GM12874 (cell line): ENCODE measurements at regions not wholly inside any gene's neighbourhood (a gene's known extent, or its start where the extent isn't known, plus 50 kb on each side); places are given as distances from the start of the nearest gene placed in this dataset.

Experiments used
- TF ChIP-seq, protein P1 (sequence below): IDR thresholded peaks from 2 replicates; pipeline ENCODE4 v1.5.1; 2011; ENCODE audit warnings: low read depth, mild to moderate bottlenecking, control low read depth, low read length, moderate library complexity; ENCODE audit not compliant: insufficient read depth

DNA sequence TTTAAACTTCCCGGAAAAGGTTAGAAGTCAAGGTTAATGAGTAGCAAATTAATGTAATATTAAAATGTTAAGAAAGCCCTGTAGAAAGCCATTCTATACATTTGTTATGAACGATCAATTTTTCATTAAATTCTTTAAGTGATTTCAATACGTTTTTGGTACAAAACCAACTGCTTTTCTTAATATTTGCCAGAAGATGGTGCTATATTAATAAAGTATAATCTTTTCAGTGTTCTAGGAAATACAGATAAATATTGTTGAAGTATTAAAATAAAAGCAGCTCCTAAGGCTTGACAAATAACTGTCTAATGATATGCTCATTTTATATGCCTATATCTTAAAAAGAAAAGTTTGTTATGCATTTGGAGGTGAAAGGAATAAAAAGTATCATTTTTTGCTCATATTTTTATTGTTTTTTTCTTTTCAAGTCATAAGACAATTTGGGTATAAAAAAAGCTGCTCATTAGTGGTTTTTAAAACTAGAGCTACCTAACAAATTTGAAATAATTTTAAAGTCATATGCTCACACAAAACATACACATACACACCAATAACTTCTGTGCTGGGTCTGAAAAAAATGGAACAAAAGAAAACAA is 130.3 kb upstream of the POT1 start:
- TF ChIP-seq, protein P1, sequence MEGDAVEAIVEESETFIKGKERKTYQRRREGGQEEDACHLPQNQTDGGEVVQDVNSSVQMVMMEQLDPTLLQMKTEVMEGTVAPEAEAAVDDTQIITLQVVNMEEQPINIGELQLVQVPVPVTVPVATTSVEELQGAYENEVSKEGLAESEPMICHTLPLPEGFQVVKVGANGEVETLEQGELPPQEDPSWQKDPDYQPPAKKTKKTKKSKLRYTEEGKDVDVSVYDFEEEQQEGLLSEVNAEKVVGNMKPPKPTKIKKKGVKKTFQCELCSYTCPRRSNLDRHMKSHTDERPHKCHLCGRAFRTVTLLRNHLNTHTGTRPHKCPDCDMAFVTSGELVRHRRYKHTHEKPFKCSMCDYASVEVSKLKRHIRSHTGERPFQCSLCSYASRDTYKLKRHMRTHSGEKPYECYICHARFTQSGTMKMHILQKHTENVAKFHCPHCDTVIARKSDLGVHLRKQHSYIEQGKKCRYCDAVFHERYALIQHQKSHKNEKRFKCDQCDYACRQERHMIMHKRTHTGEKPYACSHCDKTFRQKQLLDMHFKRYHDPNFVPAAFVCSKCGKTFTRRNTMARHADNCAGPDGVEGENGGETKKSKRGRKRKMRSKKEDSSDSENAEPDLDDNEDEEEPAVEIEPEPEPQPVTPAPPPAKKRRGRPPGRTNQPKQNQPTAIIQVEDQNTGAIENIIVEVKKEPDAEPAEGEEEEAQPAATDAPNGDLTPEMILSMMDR = no peak

- TF ChIP-seq, protein P1 = no peak
Observed at GRCh38 chr7:125057963-125058362, 128.3 kb upstream of the POT1 start.

DNA sequence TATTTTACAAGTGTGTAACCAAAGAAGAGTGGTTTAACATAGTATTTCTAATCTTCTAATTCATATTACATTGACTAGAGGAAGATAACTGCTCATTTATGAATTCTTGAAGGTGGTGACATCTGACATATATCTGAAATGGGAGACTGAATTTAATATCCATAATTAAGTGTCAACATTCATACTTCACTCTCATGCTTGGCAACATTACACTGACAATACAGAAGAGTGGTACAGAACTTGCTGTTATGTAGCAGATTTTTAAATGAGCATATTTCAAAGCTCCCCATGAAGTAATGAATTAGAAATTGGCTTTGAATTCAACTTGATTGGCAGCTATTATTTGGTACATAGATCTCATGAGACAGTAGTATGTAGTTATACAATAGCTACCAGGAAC is 125.8 kb upstream of the POT1 start:
- TF ChIP-seq, protein P1 = no peak

- TF ChIP-seq, protein P1 = no peak
Observed at GRCh38 chr7:125046767-125047166, 117.1 kb upstream of the POT1 start.

- TF ChIP-seq, protein P1 = no peak
Observed at GRCh38 chr7:125033506-125033905, 103.9 kb upstream of the POT1 start.

GRCh38 chr7:125032943-125033342 is 103.3 kb upstream of the POT1 start:
- TF ChIP-seq, protein P1 = no peak

GRCh38 chr7:125030756-125031387 is 101.2 kb upstream of the POT1 start:
- TF ChIP-seq, protein P1 = no peak
